HepG2 (cell line): ENCODE measurements at regions not wholly inside any gene's neighbourhood (a gene's known extent, or its start where the extent isn't known, plus 50 kb on each side); places are given as distances from the start of the nearest gene placed in this dataset.

Experiments used
- ATAC-seq: fragments of 200-7000 bp; cut with Tn5 transposase; 3 replicates; pipeline ENCODE4 v1.9.1; 2020; ENCODE audit warnings: mild to moderate bottlenecking, moderate library complexity
- BruUV-seq: library from RNA; stranded (reverse); fragments of 400-500 nt; replicated peaks from 2 replicates; lab custom pipeline; 2021; lab: Mats Ljungman, UMichigan
- CTCF ChIA-PET: fragments of 300-600 bp; formaldehyde crosslinking; extraction: SDS; loops from one replicate; lab custom pipeline; 2021; ENCODE audit warnings: low total read pairs, inconsistent platforms, low intra/inter-chr PET ratio; lab: Yijun Ruan, JAX
- POLR2A ChIA-PET: fragments of 350-600 bp; sonication (Branson Sonifier 250); formaldehyde crosslinking; loops from one replicate; lab custom pipeline; 2020; ENCODE audit warnings: antibody characterized with exemption, inconsistent platforms; lab: Yijun Ruan, JAX
- DNase-seq: peaks from one replicate; pipeline ENCODE4 v3.0.0-alpha.2; 2015; ENCODE audit warnings: low spot score
- FAIRE-seq: peaks from 3 replicates; lab custom pipeline; 2011; peaks lifted over from hg19 to GRCh38; lab: Jason Lieb, UNC
- H2AFZ ChIP-seq: one replicate; pipeline ENCODE4 v1.6.1; 2011; ENCODE audit warnings: low read length, inconsistent platforms
- H3K27ac ChIP-seq: fragments of 300-600 bp; 3 replicates; pipeline ENCODE4 v1.8.0; 2011; ENCODE audit warnings: mixed run types, mild to moderate bottlenecking, mixed read lengths, low read length, inconsistent platforms; ENCODE audit not compliant: insufficient read depth; ENCODE audit errors: extremely low read length
- H3K27me3 ChIP-seq, 2 experiments: fragments of 200-600 bp in 1 of 2; 2 replicates in 1 of 2; 3 replicates in 1 of 2; pipeline versions ENCODE4 v1.6.0 to v1.8.0; 2011; ENCODE audit warnings: low read length in 2 of 2, mild to moderate bottlenecking in 2 of 2, moderate library complexity in 2 of 2, inconsistent platforms in 1 of 2; ENCODE audit not compliant: insufficient read depth in 2 of 2, control insufficient read depth in 1 of 2
- H3K36me3 ChIP-seq, 2 experiments: fragments of 200-600 bp in 1 of 2; replicated peaks in 1 of 2; 2 replicates in 1 of 2; 3 replicates in 1 of 2; pipeline versions ENCODE4 v1.5.1 to v1.8.0; 2011; ENCODE audit warnings: low read length in 2 of 2, inconsistent platforms in 1 of 2; ENCODE audit not compliant: insufficient read depth in 2 of 2, control insufficient read depth in 1 of 2
- H3K4me1 ChIP-seq: 2 replicates; pipeline ENCODE4 v1.5.1; 2012; ENCODE audit warnings: low read length, inconsistent platforms; ENCODE audit not compliant: insufficient read depth
- H3K4me2 ChIP-seq: 2 replicates; pipeline ENCODE4 v1.6.0; 2011; ENCODE audit warnings: low read depth, low read length, inconsistent platforms
- H3K4me3 ChIP-seq, 3 experiments: fragments of 200-600 bp in 1 of 3; sonication (generic), shearing (Covaris generic) in 1 of 3; replicated peaks in 1 of 3; 2 replicates each; pipeline ENCODE4 v1.5.1; 2011 to 2016; ENCODE audit warnings: low read length in 3 of 3, inconsistent platforms in 2 of 3, low read depth in 2 of 3, mild to moderate bottlenecking in 2 of 3, control low read depth in 1 of 3, mixed read lengths in 1 of 3; ENCODE audit not compliant: insufficient read depth in 1 of 3
- H3K79me2 ChIP-seq: one replicate; pipeline ENCODE4 v1.6.1; 2011; ENCODE audit warnings: low read length, inconsistent platforms; ENCODE audit not compliant: insufficient read depth
- H3K9ac ChIP-seq: 2 replicates; pipeline ENCODE4 v1.6.0; 2011; ENCODE audit warnings: mild to moderate bottlenecking, low read depth, low read length, inconsistent platforms; ENCODE audit not compliant: insufficient read depth
- H3K9me3 ChIP-seq: 2 replicates; pipeline ENCODE4 v1.5.1; 2012; ENCODE audit warnings: mild to moderate bottlenecking, low read length
- H4K20me1 ChIP-seq: 2 replicates; pipeline ENCODE4 v1.6.0; 2011; ENCODE audit warnings: inconsistent platforms, mild to moderate bottlenecking, low read length, moderate library complexity; ENCODE audit not compliant: insufficient read depth
- HDAC6 ChIP-seq: fragments of 200-600 bp; sonication (generic); IDR thresholded peaks from 2 replicates; pipeline ENCODE4 v1.7.0; 2017; ENCODE audit warnings: mild to moderate bottlenecking, antibody characterized with exemption, low read length, low read depth
- KAT2B ChIP-seq: fragments of 150-350 bp; IDR thresholded peaks from 2 replicates; pipeline ENCODE4 v1.6.1; 2014; ENCODE audit warnings: low read depth, low read length, borderline replicate concordance
- LCORL ChIP-seq, 2 experiments: fragments of 450-650 bp in 1 of 2; sonication (generic) in 1 of 2; formaldehyde crosslinking in 1 of 2; IDR thresholded peaks; 2 replicates each; pipeline versions ENCODE4 v1.5.0 to v1.6.1; 2017 to 2020; ENCODE audit warnings: antibody characterized with exemption in 1 of 2, missing genetic modification reagents in 1 of 2
- SALL1 ChIP-seq: sonication (generic); formaldehyde crosslinking; IDR thresholded peaks from 2 replicates; pipeline ENCODE4 v1.8.0; 2022; ENCODE audit warnings: mild to moderate bottlenecking, missing genetic modification reagents
- SIX4 ChIP-seq: sonication (generic); formaldehyde crosslinking; IDR thresholded peaks from 2 replicates; pipeline ENCODE4 v1.4.0; 2020; ENCODE audit warnings: missing genetic modification reagents
- ZFY ChIP-seq: sonication (generic); formaldehyde crosslinking; IDR thresholded peaks from 2 replicates; pipeline ENCODE4 v1.4.0; 2020; ENCODE audit warnings: missing genetic modification reagents
- ZNF205 ChIP-seq: IDR thresholded peaks from 2 replicates; pipeline ENCODE4 v1.6.1; 2018; ENCODE audit warnings: missing biosample characterization, missing genetic modification reagents
- ZNF263 ChIP-seq: sonication (generic); formaldehyde crosslinking; IDR thresholded peaks from 2 replicates; pipeline ENCODE4 v1.4.0; 2020; ENCODE audit warnings: missing genetic modification reagents
- ZNF280B ChIP-seq: sonication (generic); formaldehyde crosslinking; IDR thresholded peaks from 2 replicates; pipeline ENCODE4 v1.5.0; 2020; ENCODE audit warnings: missing genetic modification reagents, mild to moderate bottlenecking, borderline replicate concordance
- ZNF34 ChIP-seq: sonication (generic); formaldehyde crosslinking; IDR thresholded peaks from 2 replicates; pipeline ENCODE4 v1.4.0; 2020; ENCODE audit warnings: mild to moderate bottlenecking, missing genetic modification reagents, borderline replicate concordance
- ZNF775 ChIP-seq: sonication (generic); formaldehyde crosslinking; IDR thresholded peaks from 2 replicates; pipeline ENCODE4 v1.4.0; 2020; ENCODE audit warnings: missing genetic modification reagents, mild to moderate bottlenecking, moderate library complexity, borderline replicate concordance
- WGBS: methylation state at CpG from one replicate; pipeline ENCODE4 v1.1.6; 2017; ENCODE audit warnings: low lambda C conversion rate; 5-methylcytosine and 5-hydroxymethylcytosine counted together
- in situ Hi-C: cut with HindIII; loops from 2 replicates; pipeline ENCODE4 v1.10.0; 2017; ENCODE audit warnings: low pct_unique_long_range_greater_than_20kb; ENCODE audit not compliant: extremely low pct_ligation_motif_present
- intact Hi-C: fragments of 100-400 bp; cut with micrococcal nuclease; formaldehyde crosslinking; loops from one replicate; pipeline ENCODE4 v1.10.0; 2022; ENCODE audit not compliant: unreplicated experiment

DNA sequence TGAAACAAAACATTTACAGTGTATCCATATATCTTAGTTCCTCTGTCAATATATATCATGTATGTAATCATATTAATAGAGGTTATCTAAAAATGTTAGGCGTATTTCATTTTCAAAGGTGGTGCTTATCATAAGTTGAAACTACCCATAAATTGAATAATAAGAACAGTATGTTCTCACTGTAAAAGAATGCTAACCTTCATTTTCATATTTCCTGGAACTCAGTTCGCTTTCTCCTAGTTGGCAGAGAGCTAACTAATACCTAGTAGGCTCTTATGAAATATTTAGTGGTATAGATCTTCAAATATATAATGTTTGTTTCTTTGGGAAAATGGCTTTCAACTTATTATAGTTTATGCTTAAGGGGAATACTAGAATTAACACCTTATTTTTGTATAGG lies 118.4 kb downstream of the DISP1 start:
- CTCF ChIA-PET = no interaction called here

More for the DNA sequence above, 118.4 kb downstream of the DISP1 start:
- Histone ChIP-seq H3K79me2 (no peaks in the 10 kb centered on the region), H3K4me2 (no peak overlapping the region), H3K4me1 (peaks cover 5% of the 10 kb centered on the region), H3K36me3 (no peaks in the 10 kb centered on the region), H3K9ac (no peak overlapping the region), H3K9me3 (no peaks in the 10 kb centered on the region), H2AFZ (no peak overlapping the region), H3K27ac (no peak overlapping the region), H3K27me3 (no peaks in the 10 kb centered on the region), H4K20me1 (no peaks in the 10 kb centered on the region), H3K4me3 (no peak overlapping the region)
- no TSS peak for BruUV-seq
- FAIRE-seq = no peak
- in situ Hi-C loops (no loop called here), intact Hi-C loops (no loop called here)
- no peak for ATAC-seq
- DNase-seq = no peak
- TF ChIP-seq ZNF205 (CRISPR knock-in tag) (no peak), SALL1 (CRISPR knock-in tag) (no peak), ZNF775 (no peak), KAT2B (no peak), ZNF263 (no peak), ZFY (no peak), SIX4 (CRISPR knock-in tag) (no peak), LCORL (IDR thresholded peaks at IDR 0.05) (no peak), LCORL (CRISPR knock-in tag; IDR thresholded peaks at IDR 0.05) (no peak), HDAC6 (no peak), ZNF280B (CRISPR knock-in tag) (no peak), ZNF34 (CRISPR knock-in tag) (no peak)
- 92% methylated on average over 2 of the region's 2 CpGs for WGBS
- POLR2A ChIA-PET = no interaction called here
